GM21390 (cell line): ENCODE measurements at regions not wholly inside any gene's neighbourhood (a gene's known extent, or its start where the extent isn't known, plus 50 kb on each side); places are given as distances from the start of the nearest gene placed in this dataset.
"Not testable (repeated sequence)": the region's sequence is repeated elsewhere in the genome, so short reads cannot be mapped to it uniquely, and the experiment has no call there.

Experiments
- ATAC-seq: cut with Tn5 transposase; IDR thresholded peaks from one replicate; pipeline ENCODE4 v1.9.1; 2021; ENCODE audit not compliant: unreplicated experiment

GRCh38 chr6:81371930-81372329 lies 380.6 kb downstream of the TENT5A start:
- no peak for ATAC-seq

GRCh38 chr6:81366972-81367371 lies 385.5 kb downstream of the TENT5A start:
- no peak for ATAC-seq

GRCh38 chr6:81362246-81362645 lies 390.2 kb downstream of the TENT5A start:
- ATAC-seq = no peak

GRCh38 chr6:81353262-81353661 lies 399.2 kb downstream of the TENT5A start:
- no peak for ATAC-seq

- ATAC-seq = not testable (repeated sequence)
Measured at GRCh38 chr6:81344026-81344425, 408.5 kb downstream of the TENT5A start.

- no peak for ATAC-seq
Measured at GRCh38 chr6:81340946-81341345, 411.5 kb downstream of the TENT5A start.

GRCh38 chr6:81331526-81331925 lies 421.0 kb downstream of the TENT5A start:
- no peak for ATAC-seq

- ATAC-seq = no peak
Measured at GRCh38 chr6:81328700-81329099, 423.8 kb downstream of the TENT5A start.

GRCh38 chr6:81326881-81327561 lies 425.5 kb downstream of the TENT5A start:
- ATAC-seq = no peak

GRCh38 chr6:81309811-81310210 lies 442.7 kb downstream of the TENT5A start:
- no peak for ATAC-seq

GRCh38 chr6:81308577-81309279 lies 443.8 kb downstream of the TENT5A start:
- no peak for ATAC-seq

- no peak for ATAC-seq
Measured at GRCh38 chr6:81307651-81308214, 444.7 kb downstream of the TENT5A start.

GRCh38 chr6:81304466-81304865 lies 448.0 kb downstream of the TENT5A start:
- no peak for ATAC-seq

- ATAC-seq = no peak
Measured at GRCh38 chr6:81300961-81301360, 451.5 kb downstream of the TENT5A start.

GRCh38 chr6:81298751-81299150 lies 453.7 kb downstream of the TENT5A start:
- no peak for ATAC-seq

- ATAC-seq = no peak
Measured at GRCh38 chr6:81295310-81295709, 457.2 kb downstream of the TENT5A start.

GRCh38 chr6:81293896-81294295 lies 458.6 kb downstream of the TENT5A start:
- ATAC-seq = no peak

- no peak for ATAC-seq
Measured at GRCh38 chr6:81289229-81289628, 463.3 kb downstream of the TENT5A start.

GRCh38 chr6:81265106-81265505 lies 487.4 kb downstream of the TENT5A start:
- ATAC-seq = no peak

- no peak for ATAC-seq
Measured at GRCh38 chr6:81263531-81264168, 488.8 kb downstream of the TENT5A start.

- no peak for ATAC-seq
Measured at GRCh38 chr6:81262656-81263055, 489.8 kb downstream of the TENT5A start.

GRCh38 chr6:81256223-81256622 lies 496.3 kb downstream of the TENT5A start:
- not testable (repeated sequence) for ATAC-seq
